Tibial nerve (tissue), 4 donors: ENCODE measurements at regions not wholly inside any gene's neighbourhood (a gene's known extent, or its start where the extent isn't known, plus 50 kb on each side); places are given as distances from the start of the nearest gene placed in this dataset.

Source experiments
- EP300 ChIP-seq, 2 donors: sonication (generic); formaldehyde crosslinking; IDR thresholded peaks; one replicate each; pipeline ENCODE4 v1.6.1; 2017; ENCODE audit warnings: antibody characterized with exemption in 2 of 2, mild to moderate bottlenecking in 1 of 2
- POLR2A ChIP-seq, 2 donors: fragments of 450-650 bp; IDR thresholded peaks; one replicate each; pipeline ENCODE4 v1.6.1; 2017; ENCODE audit warnings: antibody characterized with exemption in 2 of 2, mild to moderate bottlenecking in 2 of 2, moderate library complexity in 2 of 2
- TF ChIP-seq, protein P1 (sequence below), 5 experiments: fragments of 200-600 bp in 3 of 5; fragments of 450-650 bp in 2 of 5; sonication (generic) in 3 of 5; IDR thresholded peaks; one replicate each; pipeline ENCODE4 v1.5.1; 2016 to 2019; ENCODE audit warnings: antibody characterized with exemption in 5 of 5, mild to moderate bottlenecking in 3 of 5, moderate library complexity in 2 of 5

DNA sequence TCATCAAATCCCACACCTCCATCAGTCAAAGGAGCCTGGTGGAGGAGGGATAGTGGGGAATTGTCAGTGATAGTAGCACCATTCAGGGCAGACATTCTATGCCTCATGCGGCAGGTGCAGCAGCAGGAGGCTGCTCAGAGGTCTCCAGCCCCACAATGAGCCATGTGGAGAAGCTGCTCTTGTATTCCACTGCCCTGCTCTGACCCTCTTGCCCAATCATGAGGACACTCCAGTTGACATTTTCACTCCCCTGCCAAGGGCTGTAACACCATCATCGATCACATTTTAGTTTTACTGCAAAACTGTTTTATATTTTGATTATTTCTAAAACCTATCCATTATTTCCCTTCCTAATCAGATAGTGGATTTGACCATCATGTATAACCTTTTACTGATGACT lies 487.6 kb upstream of the KLHL29 start:
- TF ChIP-seq, protein P1, sequence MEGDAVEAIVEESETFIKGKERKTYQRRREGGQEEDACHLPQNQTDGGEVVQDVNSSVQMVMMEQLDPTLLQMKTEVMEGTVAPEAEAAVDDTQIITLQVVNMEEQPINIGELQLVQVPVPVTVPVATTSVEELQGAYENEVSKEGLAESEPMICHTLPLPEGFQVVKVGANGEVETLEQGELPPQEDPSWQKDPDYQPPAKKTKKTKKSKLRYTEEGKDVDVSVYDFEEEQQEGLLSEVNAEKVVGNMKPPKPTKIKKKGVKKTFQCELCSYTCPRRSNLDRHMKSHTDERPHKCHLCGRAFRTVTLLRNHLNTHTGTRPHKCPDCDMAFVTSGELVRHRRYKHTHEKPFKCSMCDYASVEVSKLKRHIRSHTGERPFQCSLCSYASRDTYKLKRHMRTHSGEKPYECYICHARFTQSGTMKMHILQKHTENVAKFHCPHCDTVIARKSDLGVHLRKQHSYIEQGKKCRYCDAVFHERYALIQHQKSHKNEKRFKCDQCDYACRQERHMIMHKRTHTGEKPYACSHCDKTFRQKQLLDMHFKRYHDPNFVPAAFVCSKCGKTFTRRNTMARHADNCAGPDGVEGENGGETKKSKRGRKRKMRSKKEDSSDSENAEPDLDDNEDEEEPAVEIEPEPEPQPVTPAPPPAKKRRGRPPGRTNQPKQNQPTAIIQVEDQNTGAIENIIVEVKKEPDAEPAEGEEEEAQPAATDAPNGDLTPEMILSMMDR (IDR thresholded peaks at IDR 0.05), result no peak
- TF ChIP-seq POLR2A (IDR thresholded peaks at IDR 0.05) (no peak), EP300 (IDR thresholded peaks at IDR 0.05) (no peak)
